Vagina (tissue), 2 donors: ENCODE measurements at regions not wholly inside any gene's neighbourhood (a gene's known extent, or its start where the extent isn't known, plus 50 kb on each side); places are given as distances from the start of the nearest gene placed in this dataset.

ENCODE experiments used
- CTCF ChIP-seq, 3 experiments: fragments of 450-650 bp in 2 of 3; fragments of 200-600 bp in 1 of 3; sonication (generic) in 1 of 3; IDR thresholded peaks; one replicate each; pipeline ENCODE4 v1.5.1; 2017 to 2019; ENCODE audit warnings: antibody characterized with exemption in 3 of 3, mild to moderate bottlenecking in 2 of 3, moderate library complexity in 2 of 3
- POLR2AphosphoS5 ChIP-seq, 2 donors: sonication (generic); formaldehyde crosslinking; IDR thresholded peaks; one replicate each; pipeline ENCODE4 v1.9.0; 2017; ENCODE audit warnings: antibody characterized with exemption in 2 of 2, mild to moderate bottlenecking in 2 of 2, low read depth in 1 of 2; ENCODE audit not compliant: insufficient read depth in 1 of 2

- TF ChIP-seq CTCF (IDR thresholded peaks at IDR 0.05) (no peak), POLR2AphosphoS5 (IDR thresholded peaks at IDR 0.05; ENCODE audit: insufficient read depth in 1 of 2, low read depth in 1 of 2) (no peak)
These were observed 131.7 kb downstream of the KLF5 start for GRCh38 chr13:73190477-73190876.
